ENCODE measurements at regions not wholly inside any gene's neighbourhood (a gene's known extent, or its start where the extent isn't known, plus 50 kb on each side); places are given as distances from the start of the nearest gene placed in this dataset.

DNA sequence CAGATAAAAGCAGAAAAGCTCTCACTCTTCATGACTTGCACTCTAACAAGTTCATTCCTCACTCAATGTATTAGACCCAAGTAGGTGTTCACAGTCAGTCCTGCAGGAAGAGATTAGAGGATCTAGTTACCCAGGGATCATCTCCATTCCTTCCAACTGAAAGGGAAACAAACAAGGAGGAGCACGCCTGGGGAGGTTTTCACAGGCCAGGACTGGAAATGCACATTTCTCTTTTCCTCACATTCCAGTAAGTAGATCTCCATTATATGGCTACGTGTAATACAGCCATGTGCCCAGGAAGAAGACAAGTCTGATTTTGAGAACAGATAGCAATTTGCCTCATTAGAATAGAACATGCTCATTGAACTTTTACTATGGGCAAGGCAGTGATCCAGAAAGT, 1132.2 kb upstream of the FAM98A start:
- H3K36me3 ChIP-seq = no peaks in the 10 kb centered on the region
- no peak for DNase-seq (ENCODE audit: low spot score in 2 of 2)
- no peaks in the 10 kb centered on the region for H3K4me1 ChIP-seq
- TF ChIP-seq CTCF (IDR thresholded peaks at IDR 0.05) (no peak), POLR2A (IDR thresholded peaks at IDR 0.05) (no peak), EP300 (IDR thresholded peaks at IDR 0.05) (no peak)
- WGBS, 2 donors = 85 to 88% methylated on average over 2 of the region's 2 CpGs
- no peaks in the 10 kb centered on the region for H3K9me3 ChIP-seq
- no peak overlapping the region for H3K27ac ChIP-seq
- no peak overlapping the region for H3K4me3 ChIP-seq
- no peaks in the 10 kb centered on the region for H3K27me3 ChIP-seq

GRCh38 chr2:34729845-34730244, 1130.7 kb upstream of the FAM98A start:
- TF ChIP-seq CTCF (IDR thresholded peaks at IDR 0.05) (no peak), EP300 (IDR thresholded peaks at IDR 0.05) (no peak), POLR2A (IDR thresholded peaks at IDR 0.05) (no peak)
- 29 to 34% methylated on average over 2 of the region's 2 CpGs for WGBS, 2 donors
- Histone ChIP-seq H3K36me3 (no peaks in the 10 kb centered on the region), H3K4me3 (no peak overlapping the region), H3K4me1 (no peaks in the 10 kb centered on the region), H3K9me3 (no peaks in the 10 kb centered on the region), H3K27ac (no peak overlapping the region), H3K27me3 (no peaks in the 10 kb centered on the region)
- no peak for DNase-seq (ENCODE audit: low spot score in 2 of 2)

GRCh38 chr2:34724107-34724506, 1125.0 kb upstream of the FAM98A start:
- DNase-seq (ENCODE audit: low spot score in 2 of 2) = no peak
- 68% methylated on average over 3 of the region's 3 CpGs for whole genome bisulfite sequencing, 2 donors
- H3K27me3 ChIP-seq = no peaks in the 10 kb centered on the region
- no peaks in the 10 kb centered on the region for H3K4me1 ChIP-seq
- no peak overlapping the region for H3K27ac ChIP-seq
- TF ChIP-seq POLR2A (IDR thresholded peaks at IDR 0.05) (no peak), CTCF (IDR thresholded peaks at IDR 0.05) (no peak), EP300 (IDR thresholded peaks at IDR 0.05) (no peak)
- H3K9me3 ChIP-seq = no peaks in the 10 kb centered on the region
- no peak overlapping the region for H3K4me3 ChIP-seq
- no peaks in the 10 kb centered on the region for H3K36me3 ChIP-seq

GRCh38 chr2:34723683-34724082, 1124.6 kb upstream of the FAM98A start:
- no peak for DNase-seq (ENCODE audit: low spot score in 2 of 2)
- no peaks in the 10 kb centered on the region for H3K4me1 ChIP-seq
- H3K27me3 ChIP-seq = no peaks in the 10 kb centered on the region
- H3K27ac ChIP-seq = no peak overlapping the region
- WGBS, 2 donors = 73 to 92% methylated on average over 1 of the region's 1 CpG
- no peaks in the 10 kb centered on the region for H3K36me3 ChIP-seq
- TF ChIP-seq EP300 (IDR thresholded peaks at IDR 0.05) (no peak), POLR2A (IDR thresholded peaks at IDR 0.05) (no peak), CTCF (IDR thresholded peaks at IDR 0.05) (no peak)
- no peak overlapping the region for H3K4me3 ChIP-seq
- no peaks in the 10 kb centered on the region for H3K9me3 ChIP-seq

DNA sequence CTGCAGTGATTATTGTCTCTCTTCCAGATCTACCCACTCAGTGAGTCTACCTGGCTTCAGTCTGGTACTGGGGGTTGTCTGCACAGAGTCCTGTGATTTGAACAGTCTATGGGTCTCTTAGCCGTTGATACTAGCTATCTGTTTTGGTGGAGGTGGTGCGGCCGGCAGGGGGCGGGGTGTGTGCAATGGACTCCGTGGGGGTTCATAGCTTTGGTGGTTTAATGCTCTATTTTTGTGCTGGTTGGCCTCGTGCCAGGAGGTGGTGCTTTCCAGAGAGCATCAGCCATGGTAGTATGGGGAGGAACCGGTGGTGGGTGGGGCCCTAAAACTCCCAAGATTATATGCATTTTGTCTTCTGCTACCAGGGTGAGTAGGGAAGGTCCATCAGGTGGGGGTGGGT, 1120.1 kb upstream of the FAM98A start:
- H3K4me3 ChIP-seq = no peak overlapping the region
- WGBS, 2 donors = 87% methylated on average over 7 of the region's 7 CpGs
- no peaks in the 10 kb centered on the region for H3K27me3 ChIP-seq
- no peak overlapping the region for H3K27ac ChIP-seq
- H3K4me1 ChIP-seq = no peaks in the 10 kb centered on the region
- no peaks in the 10 kb centered on the region for H3K36me3 ChIP-seq
- H3K9me3 ChIP-seq = no peaks in the 10 kb centered on the region
- DNase-seq (ENCODE audit: low spot score in 2 of 2) = no peak
- TF ChIP-seq CTCF (IDR thresholded peaks at IDR 0.05) = no peak
- no peak for TF ChIP-seq POLR2A (IDR thresholded peaks at IDR 0.05)
- no peak for TF ChIP-seq EP300 (IDR thresholded peaks at IDR 0.05)

All from tibial nerve (tissue), 4 donors.